ENCODE measurements at regions not wholly inside any gene's neighbourhood (a gene's known extent, or its start where the extent isn't known, plus 50 kb on each side); places are given as distances from the start of the nearest gene placed in this dataset.
"Not testable (repeated sequence)": the region's sequence is repeated elsewhere in the genome, so short reads cannot be mapped to it uniquely, and the experiment has no call there.

DNA sequence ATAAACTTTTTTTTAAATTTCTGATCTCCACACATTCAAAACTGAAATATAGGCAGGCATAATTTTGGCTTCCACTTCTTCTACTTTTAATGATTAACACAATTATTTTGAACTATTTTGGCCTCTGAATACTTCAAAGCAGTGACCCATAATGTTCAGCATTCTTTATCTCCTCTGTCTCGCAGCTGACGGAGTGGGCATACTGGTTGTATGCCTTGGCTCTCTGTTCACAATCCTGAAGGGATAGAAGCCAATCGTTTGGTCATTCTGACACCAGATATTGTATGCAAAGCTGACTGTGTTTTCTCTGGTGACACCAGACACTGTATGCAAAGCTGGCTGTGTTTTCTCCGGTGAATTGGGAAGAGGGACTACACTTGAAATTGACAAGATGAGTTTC, 833.0 kb downstream of the EFNB2 start:
- no peak for DNase-seq (ENCODE audit: low spot score)
- TF ChIP-seq, protein P1, sequence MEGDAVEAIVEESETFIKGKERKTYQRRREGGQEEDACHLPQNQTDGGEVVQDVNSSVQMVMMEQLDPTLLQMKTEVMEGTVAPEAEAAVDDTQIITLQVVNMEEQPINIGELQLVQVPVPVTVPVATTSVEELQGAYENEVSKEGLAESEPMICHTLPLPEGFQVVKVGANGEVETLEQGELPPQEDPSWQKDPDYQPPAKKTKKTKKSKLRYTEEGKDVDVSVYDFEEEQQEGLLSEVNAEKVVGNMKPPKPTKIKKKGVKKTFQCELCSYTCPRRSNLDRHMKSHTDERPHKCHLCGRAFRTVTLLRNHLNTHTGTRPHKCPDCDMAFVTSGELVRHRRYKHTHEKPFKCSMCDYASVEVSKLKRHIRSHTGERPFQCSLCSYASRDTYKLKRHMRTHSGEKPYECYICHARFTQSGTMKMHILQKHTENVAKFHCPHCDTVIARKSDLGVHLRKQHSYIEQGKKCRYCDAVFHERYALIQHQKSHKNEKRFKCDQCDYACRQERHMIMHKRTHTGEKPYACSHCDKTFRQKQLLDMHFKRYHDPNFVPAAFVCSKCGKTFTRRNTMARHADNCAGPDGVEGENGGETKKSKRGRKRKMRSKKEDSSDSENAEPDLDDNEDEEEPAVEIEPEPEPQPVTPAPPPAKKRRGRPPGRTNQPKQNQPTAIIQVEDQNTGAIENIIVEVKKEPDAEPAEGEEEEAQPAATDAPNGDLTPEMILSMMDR (IDR thresholded peaks at IDR 0.05), result no peak
- ATAC-seq (ENCODE audit: low FRiP score), result no peak

DNA sequence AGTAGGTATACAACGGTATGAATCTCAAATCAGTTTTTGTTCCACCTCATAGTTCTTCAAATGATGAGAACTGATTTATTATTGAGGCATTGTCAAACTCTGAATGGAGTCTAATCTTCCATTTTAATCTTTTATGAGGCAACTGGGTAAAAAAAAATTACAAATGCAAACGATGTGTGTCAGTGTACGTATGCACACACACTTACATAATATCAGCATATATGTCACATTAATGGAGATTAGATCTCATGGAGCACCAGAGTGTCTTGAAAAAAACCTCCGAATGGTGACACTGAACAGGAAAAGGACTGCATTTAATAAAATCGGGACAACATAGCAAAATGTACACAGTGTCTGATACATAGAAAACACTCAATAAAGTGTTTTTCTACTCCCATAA, 842.7 kb downstream of the EFNB2 start:
- TF ChIP-seq, protein P1 (IDR thresholded peaks at IDR 0.05), result no peak
- no peak for DNase-seq (ENCODE audit: low spot score)
- no peak for ATAC-seq (ENCODE audit: low FRiP score)

DNA sequence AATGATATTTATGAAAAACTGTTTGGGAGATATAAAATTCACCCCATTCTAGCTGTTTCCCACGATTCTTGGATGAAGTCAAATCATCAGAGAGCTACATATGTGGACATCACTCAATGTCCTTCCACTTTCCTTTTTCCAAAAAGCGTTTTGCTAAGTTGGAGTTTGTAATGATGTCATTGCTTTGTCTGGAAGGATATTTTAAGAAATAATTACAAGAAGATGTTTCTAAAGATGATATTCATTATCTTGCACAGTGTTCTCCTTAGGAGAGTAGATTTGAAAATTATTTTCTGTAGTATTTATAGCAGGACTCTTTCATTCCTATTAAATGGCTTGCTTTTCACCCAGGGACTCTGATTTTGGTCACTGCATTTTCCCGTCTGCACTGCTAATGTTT, 851.2 kb downstream of the EFNB2 start:
- ATAC-seq (ENCODE audit: low FRiP score), result no peak
- DNase-seq (ENCODE audit: low spot score), result no peak
- TF ChIP-seq, protein P1 (IDR thresholded peaks at IDR 0.05), result no peak

DNA sequence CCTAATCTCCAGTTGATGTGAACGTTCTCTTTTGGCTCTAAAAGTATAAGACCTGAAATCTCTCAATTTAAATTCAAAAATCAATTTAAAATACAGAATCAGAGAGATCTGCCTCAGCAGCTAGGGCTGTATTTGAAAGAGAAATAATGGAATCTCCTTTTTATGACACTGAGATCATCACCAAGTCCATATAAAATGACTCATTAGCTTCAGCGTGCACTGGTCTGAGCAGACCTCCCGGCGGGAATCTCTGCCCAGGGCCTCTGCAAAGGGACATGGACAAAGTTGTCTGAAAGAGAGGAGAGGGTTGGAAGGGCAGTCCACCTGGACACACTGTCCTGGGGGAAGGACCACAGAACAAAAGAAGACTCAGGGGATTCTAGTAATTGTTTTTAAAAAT, 855.6 kb downstream of the EFNB2 start:
- DNase-seq (ENCODE audit: low spot score), result no peak
- TF ChIP-seq, protein P1 (IDR thresholded peaks at IDR 0.05), result no peak
- no peak for ATAC-seq (ENCODE audit: low FRiP score)

DNA sequence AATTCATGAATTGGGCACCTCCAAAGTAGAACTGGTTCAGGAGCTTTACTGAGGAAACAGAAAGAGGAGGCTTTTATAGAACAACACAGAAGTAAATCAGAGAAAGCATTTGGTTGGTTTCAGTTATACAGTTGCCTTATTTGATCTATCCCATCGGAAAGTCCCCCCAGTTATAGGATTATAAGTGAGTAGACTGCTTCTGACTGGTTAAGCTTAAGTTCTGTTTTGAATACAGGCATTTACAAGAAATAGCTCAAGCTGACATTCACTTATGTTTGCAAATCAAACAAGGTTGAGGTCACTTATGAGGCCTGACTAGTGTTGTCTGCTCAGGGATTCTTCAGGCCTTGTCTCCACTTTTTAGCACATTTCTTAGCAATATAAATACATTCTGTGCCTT, 857.4 kb downstream of the EFNB2 start:
- ATAC-seq (ENCODE audit: low FRiP score) (no peak), DNase-seq (ENCODE audit: low spot score) (no peak)
- TF ChIP-seq, protein P1 (IDR thresholded peaks at IDR 0.05), result no peak

DNA sequence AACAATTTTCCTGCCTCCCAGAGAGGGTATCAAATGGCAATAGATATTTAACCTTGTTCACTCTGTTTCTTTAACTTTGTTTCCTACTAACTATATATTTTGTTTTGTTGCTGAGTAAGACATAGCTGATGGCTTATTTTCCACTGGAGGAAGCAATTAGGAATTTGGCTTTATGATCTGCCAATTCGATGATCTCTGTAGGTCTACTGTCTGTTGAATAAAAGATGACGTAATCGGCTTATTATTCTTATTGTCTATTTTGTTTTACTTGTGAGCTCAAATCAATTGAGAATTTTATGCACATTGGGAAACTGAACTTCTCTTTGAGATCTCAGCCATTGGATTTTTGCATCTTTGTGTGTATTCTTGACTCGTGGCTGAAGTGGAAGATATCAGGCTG, 862.6 kb downstream of the EFNB2 start:
- DNase-seq (ENCODE audit: low spot score) (no peak), ATAC-seq (ENCODE audit: low FRiP score) (no peak)
- TF ChIP-seq, protein P1 (IDR thresholded peaks at IDR 0.05), result no peak

DNA sequence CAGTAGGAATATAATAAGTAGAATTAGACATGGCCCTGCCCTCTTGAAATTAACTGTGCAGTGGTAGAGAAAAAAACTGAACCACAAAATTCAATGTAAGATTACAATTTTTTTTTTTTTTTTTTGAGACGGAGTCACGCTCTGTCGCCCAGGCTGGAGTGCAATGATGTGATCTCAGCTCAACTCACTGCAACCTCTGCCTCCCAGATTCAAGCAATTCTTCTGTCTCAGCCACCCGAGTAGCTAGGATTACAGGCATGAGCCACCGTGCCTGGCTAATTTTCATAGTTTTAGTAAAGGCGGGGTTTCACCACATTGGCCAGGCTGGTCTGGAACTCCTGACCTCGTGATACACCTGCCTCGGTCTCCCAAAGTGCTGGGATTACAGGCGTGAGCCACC, 864.3 kb downstream of the EFNB2 start:
- not testable (repeated sequence) for ATAC-seq (ENCODE audit: low FRiP score); DNase-seq (ENCODE audit: low spot score)

All from omental fat pad (tissue), 3 donors.